ENCODE measurements at regions not wholly inside any gene's neighbourhood (a gene's known extent, or its start where the extent isn't known, plus 50 kb on each side); places are given as distances from the start of the nearest gene placed in this dataset.

DNA sequence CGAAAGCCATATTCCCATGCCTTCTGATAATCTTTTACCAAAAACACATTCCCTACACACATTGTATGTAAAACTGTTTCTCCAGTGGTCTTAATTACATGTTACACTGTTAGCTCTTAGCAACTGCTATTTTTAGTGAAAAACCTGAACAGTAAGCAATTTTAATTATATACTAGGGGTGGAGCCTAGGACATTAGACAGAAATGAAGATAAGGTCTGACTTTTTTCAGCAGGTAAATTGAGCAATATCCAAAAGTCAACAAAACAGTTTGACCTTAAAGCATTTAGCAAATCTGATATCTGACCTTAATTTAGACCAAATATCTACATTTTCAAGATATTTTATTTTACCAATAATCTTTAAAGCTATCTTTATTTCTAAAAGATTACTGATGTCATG, 60.2 kb downstream of the PDE6H start:
- Histone ChIP-seq H2AK5ac (ENCODE audit: low read depth, low read length) (no peak overlapping the region), H3K4ac (ENCODE audit: low read length) (no peak overlapping the region), H3K23ac (ENCODE audit: low read depth, low read length, poor library complexity) (no peak overlapping the region), H3K9me3 (replicated peaks in 1 of 2; ENCODE audit: control insufficient read depth in 2 of 2, insufficient read depth in 1 of 2, low read depth in 1 of 2, low read length in 2 of 2) (no peaks in the 10 kb centered on the region), H3K9ac (ENCODE audit: low read depth, low read length, poor library complexity) (no peak overlapping the region), H3K79me1 (ENCODE audit: low read depth, low read length) (no peaks in the 10 kb centered on the region), H3K18ac (ENCODE audit: low read length) (no peak overlapping the region), H3K36me3 (replicated peaks in 1 of 2; ENCODE audit: control insufficient read depth in 2 of 2, insufficient read depth in 2 of 2, low read length in 2 of 2) (no peaks in the 10 kb centered on the region), H3K4me1 (ENCODE audit: control insufficient read depth in 2 of 2, insufficient read depth in 1 of 2, low read depth in 1 of 2, low read length in 2 of 2) (no peaks in the 10 kb centered on the region), H3K27ac (replicated peaks; ENCODE audit: low read length) (no peak overlapping the region), H3K4me2 (ENCODE audit: insufficient read depth, low read length, poor library complexity, severe bottlenecking) (no peak overlapping the region), H2AFZ (ENCODE audit: low read length) (no peak overlapping the region), H3K4me3 (ENCODE audit: low read length in 2 of 2) (no peak overlapping the region), H2BK120ac (ENCODE audit: low read depth, low read length) (no peak overlapping the region), H2BK15ac (ENCODE audit: low read length) (no peak overlapping the region), H3K27me3 (ENCODE audit: control insufficient read depth in 3 of 3, insufficient read depth in 3 of 3, low read depth in 1 of 3, low read length in 3 of 3) (no peaks in the 10 kb centered on the region), H3K14ac (ENCODE audit: low read length) (no peak overlapping the region), H4K91ac (ENCODE audit: low read depth, low read length, poor library complexity) (no peak overlapping the region), H4K8ac (ENCODE audit: low read depth, low read length) (no peak overlapping the region), H2BK12ac (ENCODE audit: low read length) (no peak overlapping the region), H2BK5ac (ENCODE audit: low read length) (no peak overlapping the region)
- no peak for DNase-seq (ENCODE audit: low spot score)
- WGBS, 2 donors (ENCODE audit: extremely low coverage in 2 of 2, insufficient read length in 2 of 2, insufficient replicate concordance in 1 of 2), result no CpG with 5 or more reads among the region's 1 CpG

DNA sequence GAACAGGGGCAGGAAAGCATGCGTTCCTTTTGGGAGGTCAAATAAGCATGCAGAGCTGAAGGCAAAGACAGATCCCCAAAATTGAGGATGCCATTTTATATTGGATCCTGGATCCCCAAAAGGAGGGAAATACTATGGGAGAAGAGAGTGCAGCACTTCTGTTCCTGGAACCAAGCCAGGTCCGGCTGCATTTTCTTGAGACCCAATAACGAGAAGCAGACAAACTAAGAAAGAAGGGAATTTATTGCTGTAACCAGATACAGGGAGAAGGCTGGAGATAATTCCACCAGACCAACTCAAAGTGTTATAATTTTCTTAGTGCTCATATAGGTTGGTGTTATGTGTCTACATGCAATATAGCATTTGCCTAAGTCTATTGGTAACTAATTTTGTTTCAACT, 60.8 kb downstream of the PDE6H start:
- no peak overlapping the region for H2AK5ac ChIP-seq (ENCODE audit: low read depth, low read length)
- H3K4ac ChIP-seq (ENCODE audit: low read length), result no peak overlapping the region
- H2BK5ac ChIP-seq (ENCODE audit: low read length), result no peak overlapping the region
- no peak for DNase-seq (ENCODE audit: low spot score)
- H3K4me1 ChIP-seq (ENCODE audit: control insufficient read depth in 2 of 2, insufficient read depth in 1 of 2, low read depth in 1 of 2, low read length in 2 of 2), result no peaks in the 10 kb centered on the region
- H4K8ac ChIP-seq (ENCODE audit: low read depth, low read length), result no peak overlapping the region
- H3K9ac ChIP-seq (ENCODE audit: low read depth, low read length, poor library complexity), result no peak overlapping the region
- H3K4me3 ChIP-seq (ENCODE audit: low read length in 2 of 2), result no peak overlapping the region
- no peak overlapping the region for H2BK120ac ChIP-seq (ENCODE audit: low read depth, low read length)
- H2BK15ac ChIP-seq (ENCODE audit: low read length), result no peak overlapping the region
- H3K4me2 ChIP-seq (ENCODE audit: insufficient read depth, low read length, poor library complexity, severe bottlenecking), result no peak overlapping the region
- H3K36me3 ChIP-seq (replicated peaks in 1 of 2; ENCODE audit: control insufficient read depth in 2 of 2, insufficient read depth in 2 of 2, low read length in 2 of 2), result no peaks in the 10 kb centered on the region
- no peak overlapping the region for H2AFZ ChIP-seq (ENCODE audit: low read length)
- H3K14ac ChIP-seq (ENCODE audit: low read length), result no peak overlapping the region
- no peaks in the 10 kb centered on the region for H3K79me1 ChIP-seq (ENCODE audit: low read depth, low read length)
- H2BK12ac ChIP-seq (ENCODE audit: low read length), result no peak overlapping the region
- no peaks in the 10 kb centered on the region for H3K27me3 ChIP-seq (ENCODE audit: control insufficient read depth in 3 of 3, insufficient read depth in 3 of 3, low read depth in 1 of 3, low read length in 3 of 3)
- H3K18ac ChIP-seq (ENCODE audit: low read length), result no peak overlapping the region
- no peak overlapping the region for H3K27ac ChIP-seq (replicated peaks; ENCODE audit: low read length)
- WGBS, 2 donors (ENCODE audit: extremely low coverage in 2 of 2, insufficient read length in 2 of 2, insufficient replicate concordance in 1 of 2), result no CpG with 5 or more reads among the region's 3 CpGs
- no peak overlapping the region for H3K23ac ChIP-seq (ENCODE audit: low read depth, low read length, poor library complexity)
- no peaks in the 10 kb centered on the region for H3K9me3 ChIP-seq (replicated peaks in 1 of 2; ENCODE audit: control insufficient read depth in 2 of 2, insufficient read depth in 1 of 2, low read depth in 1 of 2, low read length in 2 of 2)
- no peak overlapping the region for H4K91ac ChIP-seq (ENCODE audit: low read depth, low read length, poor library complexity)

DNA sequence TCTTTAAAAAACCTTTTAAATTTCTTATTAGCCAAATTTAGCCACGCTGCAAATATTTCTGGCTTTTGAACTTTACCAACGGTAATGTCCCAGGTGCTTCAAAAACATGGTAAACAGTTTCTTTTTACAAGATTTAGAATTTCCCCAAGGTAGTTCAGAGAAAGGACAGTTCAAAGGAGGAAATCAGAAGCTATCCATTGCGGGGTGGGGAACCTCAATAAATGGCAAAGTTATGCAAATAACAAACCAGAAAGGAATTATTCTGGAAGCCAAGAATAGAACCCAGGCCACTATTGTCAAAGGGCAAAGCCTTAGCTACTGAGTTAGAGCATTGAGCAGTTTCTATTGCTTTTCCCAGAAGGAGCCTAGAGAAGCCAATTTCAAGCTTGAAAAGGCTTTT, 62.3 kb downstream of the PDE6H start:
- no peak overlapping the region for H3K27ac ChIP-seq (replicated peaks; ENCODE audit: low read length)
- H4K91ac ChIP-seq (ENCODE audit: low read depth, low read length, poor library complexity), result no peak overlapping the region
- H3K79me1 ChIP-seq (ENCODE audit: low read depth, low read length), result no peaks in the 10 kb centered on the region
- no peaks in the 10 kb centered on the region for H3K27me3 ChIP-seq (ENCODE audit: control insufficient read depth in 3 of 3, insufficient read depth in 3 of 3, low read depth in 1 of 3, low read length in 3 of 3)
- no peak overlapping the region for H4K8ac ChIP-seq (ENCODE audit: low read depth, low read length)
- H2BK15ac ChIP-seq (ENCODE audit: low read length), result no peak overlapping the region
- H2BK120ac ChIP-seq (ENCODE audit: low read depth, low read length), result no peak overlapping the region
- H3K36me3 ChIP-seq (replicated peaks in 1 of 2; ENCODE audit: control insufficient read depth in 2 of 2, insufficient read depth in 2 of 2, low read length in 2 of 2), result no peaks in the 10 kb centered on the region
- H2AFZ ChIP-seq (ENCODE audit: low read length), result no peak overlapping the region
- H3K14ac ChIP-seq (ENCODE audit: low read length), result no peak overlapping the region
- H3K4me1 ChIP-seq (ENCODE audit: control insufficient read depth in 2 of 2, insufficient read depth in 1 of 2, low read depth in 1 of 2, low read length in 2 of 2), result no peaks in the 10 kb centered on the region
- no peak for DNase-seq (ENCODE audit: low spot score)
- no peaks in the 10 kb centered on the region for H3K9me3 ChIP-seq (replicated peaks in 1 of 2; ENCODE audit: control insufficient read depth in 2 of 2, insufficient read depth in 1 of 2, low read depth in 1 of 2, low read length in 2 of 2)
- no peak overlapping the region for H3K4me3 ChIP-seq (ENCODE audit: low read length in 2 of 2)
- no peak overlapping the region for H2AK5ac ChIP-seq (ENCODE audit: low read depth, low read length)
- WGBS, 2 donors (ENCODE audit: extremely low coverage in 2 of 2, insufficient read length in 2 of 2, insufficient replicate concordance in 1 of 2), result no CpG with 5 or more reads among the region's 3 CpGs
- no peak overlapping the region for H3K18ac ChIP-seq (ENCODE audit: low read length)
- H2BK12ac ChIP-seq (ENCODE audit: low read length), result no peak overlapping the region
- H3K9ac ChIP-seq (ENCODE audit: low read depth, low read length, poor library complexity), result no peak overlapping the region
- H3K4ac ChIP-seq (ENCODE audit: low read length), result no peak overlapping the region
- H3K4me2 ChIP-seq (ENCODE audit: insufficient read depth, low read length, poor library complexity, severe bottlenecking), result no peak overlapping the region
- no peak overlapping the region for H3K23ac ChIP-seq (ENCODE audit: low read depth, low read length, poor library complexity)
- H2BK5ac ChIP-seq (ENCODE audit: low read length), result no peak overlapping the region

DNA sequence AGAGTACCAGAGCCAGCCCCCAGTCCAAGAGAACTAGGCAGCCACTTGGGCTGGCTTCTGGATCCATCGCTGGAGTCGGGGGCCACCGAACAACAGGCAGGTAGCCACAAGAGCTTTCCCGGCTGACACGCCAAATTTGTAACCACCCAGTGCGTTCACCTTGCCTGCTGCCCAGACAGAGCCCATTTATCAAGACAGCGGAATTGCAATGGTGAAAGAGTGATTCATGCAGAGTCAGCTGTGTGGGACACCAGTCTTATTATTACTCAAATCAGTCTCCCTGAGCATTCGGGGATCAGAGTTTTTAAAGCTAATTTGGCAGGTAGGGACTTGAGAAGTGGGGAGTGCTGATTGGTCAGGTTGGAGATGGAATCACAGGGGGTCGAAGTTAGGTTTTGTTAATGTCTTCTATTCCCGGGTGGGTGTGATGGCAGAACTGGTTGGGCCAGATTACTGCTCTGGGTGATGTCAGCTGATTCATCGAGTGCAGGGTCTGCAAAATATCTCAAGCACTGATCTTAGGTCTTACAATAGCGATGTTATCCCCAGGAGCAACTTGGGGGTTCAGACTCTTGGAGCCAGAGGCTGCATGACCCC, 64.3 kb downstream of the PDE6H start:
- no peak overlapping the region for H3K27ac ChIP-seq (replicated peaks; ENCODE audit: low read length)
- H3K9me3 ChIP-seq (replicated peaks in 1 of 2; ENCODE audit: control insufficient read depth in 2 of 2, insufficient read depth in 1 of 2, low read depth in 1 of 2, low read length in 2 of 2), result no peaks in the 10 kb centered on the region
- H2AFZ ChIP-seq (ENCODE audit: low read length), result no peak overlapping the region
- no peak overlapping the region for H4K91ac ChIP-seq (ENCODE audit: low read depth, low read length, poor library complexity)
- H2AK5ac ChIP-seq (ENCODE audit: low read depth, low read length), result no peak overlapping the region
- no peak overlapping the region for H3K4me2 ChIP-seq (ENCODE audit: insufficient read depth, low read length, poor library complexity, severe bottlenecking)
- H3K4me1 ChIP-seq (ENCODE audit: control insufficient read depth in 2 of 2, insufficient read depth in 1 of 2, low read depth in 1 of 2, low read length in 2 of 2), result no peaks in the 10 kb centered on the region
- no peak overlapping the region for H2BK5ac ChIP-seq (ENCODE audit: low read length)
- no peak for DNase-seq (ENCODE audit: low spot score)
- no peaks in the 10 kb centered on the region for H3K36me3 ChIP-seq (replicated peaks in 1 of 2; ENCODE audit: control insufficient read depth in 2 of 2, insufficient read depth in 2 of 2, low read length in 2 of 2)
- H3K9ac ChIP-seq (ENCODE audit: low read depth, low read length, poor library complexity), result no peak overlapping the region
- H4K8ac ChIP-seq (ENCODE audit: low read depth, low read length), result no peak overlapping the region
- no peaks in the 10 kb centered on the region for H3K79me1 ChIP-seq (ENCODE audit: low read depth, low read length)
- H3K18ac ChIP-seq (ENCODE audit: low read length), result no peak overlapping the region
- H3K14ac ChIP-seq (ENCODE audit: low read length), result no peak overlapping the region
- no peak overlapping the region for H2BK12ac ChIP-seq (ENCODE audit: low read length)
- WGBS, 2 donors (ENCODE audit: extremely low coverage in 2 of 2, insufficient read length in 2 of 2, insufficient replicate concordance in 1 of 2), result no CpG with 5 or more reads among the region's 12 CpGs
- no peak overlapping the region for H3K23ac ChIP-seq (ENCODE audit: low read depth, low read length, poor library complexity)
- no peak overlapping the region for H2BK120ac ChIP-seq (ENCODE audit: low read depth, low read length)
- no peak overlapping the region for H2BK15ac ChIP-seq (ENCODE audit: low read length)
- H3K4me3 ChIP-seq (ENCODE audit: low read length in 2 of 2), result no peak overlapping the region
- no peak overlapping the region for H3K4ac ChIP-seq (ENCODE audit: low read length)
- no peaks in the 10 kb centered on the region for H3K27me3 ChIP-seq (ENCODE audit: control insufficient read depth in 3 of 3, insufficient read depth in 3 of 3, low read depth in 1 of 3, low read length in 3 of 3)
